Hypothalamus (tissue), 51 donors: ENCODE measurements at regions not wholly inside any gene's neighbourhood (a gene's known extent, or its start where the extent isn't known, plus 50 kb on each side); places are given as distances from the start of the nearest gene placed in this dataset.
"Not testable (repeated sequence)": the region's sequence is repeated elsewhere in the genome, so short reads cannot be mapped to it uniquely, and the experiment has no call there.

Experiments used
- DNase-seq, 51 donors: peaks; one replicate each; lab custom pipeline; 2025; lab: John Stamatoyannopoulos, UW

GRCh38 chr1:198416296-198416695, 124.2 kb downstream of the ATP6V1G3 start:
- DNase-seq: no peak

GRCh38 chr1:198411240-198411639, 129.2 kb downstream of the ATP6V1G3 start:
- DNase-seq: no peak

DNA sequence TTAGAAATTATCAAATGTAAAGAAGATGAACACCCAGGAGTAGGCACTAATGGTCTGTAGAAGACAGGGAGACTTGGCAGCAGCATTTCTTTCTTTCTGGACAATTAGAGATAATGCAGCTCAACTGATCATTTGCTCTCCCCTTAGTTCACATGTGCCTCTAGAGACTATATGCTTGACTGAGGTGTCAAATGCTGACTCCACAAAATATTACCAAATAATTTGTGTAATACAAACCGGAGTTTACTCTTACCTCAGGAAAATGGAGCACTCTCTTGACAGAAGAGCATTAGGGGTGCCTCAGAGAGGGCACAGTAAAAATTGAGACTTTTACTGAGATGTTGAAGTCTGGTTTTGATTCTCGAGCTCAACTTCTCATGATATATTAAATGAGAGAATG, 131.8 kb downstream of the ATP6V1G3 start:
- no peak for DNase-seq

DNA sequence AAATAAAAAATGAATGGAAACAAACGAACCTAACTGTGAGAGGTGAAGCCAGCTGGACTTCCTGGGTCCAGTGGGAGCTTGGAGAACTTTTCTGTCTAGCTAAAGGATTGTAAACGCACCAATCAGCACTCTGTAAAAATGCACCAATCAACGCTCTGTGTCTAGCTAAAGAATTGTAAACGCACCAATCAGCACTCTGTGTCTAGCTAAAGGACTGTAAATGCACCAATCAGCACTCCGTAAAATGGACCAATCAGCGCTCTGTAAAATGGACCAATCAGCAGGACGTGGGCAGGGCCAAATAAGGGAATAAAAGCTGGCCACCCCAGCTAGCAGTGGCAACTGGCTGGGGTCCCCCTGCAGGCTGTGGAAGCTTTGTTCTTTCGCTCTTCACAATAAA, 135.8 kb downstream of the ATP6V1G3 start:
- not testable (repeated sequence) for DNase-seq

GRCh38 chr1:198400063-198400462, 140.4 kb downstream of the ATP6V1G3 start:
- DNase-seq: no peak

DNA sequence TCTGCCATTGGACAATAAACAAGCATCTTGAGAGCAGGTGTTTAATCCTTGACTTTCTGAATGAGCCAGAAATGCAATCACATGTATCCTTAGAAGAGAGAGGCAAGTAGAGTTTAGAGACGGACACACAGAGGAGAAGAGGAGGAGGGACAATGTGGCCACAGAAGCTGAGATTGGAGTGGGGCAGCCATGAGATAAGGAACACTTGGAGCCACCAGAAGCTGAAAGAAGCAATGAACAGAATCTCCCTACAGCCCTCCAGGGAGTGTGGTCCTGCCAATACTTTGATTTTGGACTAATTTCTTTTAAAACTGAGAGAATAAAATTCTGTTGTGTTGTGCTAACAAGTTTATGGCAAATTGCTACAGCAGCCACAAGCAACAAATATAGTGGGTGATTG, 141.0 kb downstream of the ATP6V1G3 start:
- DNase-seq: no peak

DNA sequence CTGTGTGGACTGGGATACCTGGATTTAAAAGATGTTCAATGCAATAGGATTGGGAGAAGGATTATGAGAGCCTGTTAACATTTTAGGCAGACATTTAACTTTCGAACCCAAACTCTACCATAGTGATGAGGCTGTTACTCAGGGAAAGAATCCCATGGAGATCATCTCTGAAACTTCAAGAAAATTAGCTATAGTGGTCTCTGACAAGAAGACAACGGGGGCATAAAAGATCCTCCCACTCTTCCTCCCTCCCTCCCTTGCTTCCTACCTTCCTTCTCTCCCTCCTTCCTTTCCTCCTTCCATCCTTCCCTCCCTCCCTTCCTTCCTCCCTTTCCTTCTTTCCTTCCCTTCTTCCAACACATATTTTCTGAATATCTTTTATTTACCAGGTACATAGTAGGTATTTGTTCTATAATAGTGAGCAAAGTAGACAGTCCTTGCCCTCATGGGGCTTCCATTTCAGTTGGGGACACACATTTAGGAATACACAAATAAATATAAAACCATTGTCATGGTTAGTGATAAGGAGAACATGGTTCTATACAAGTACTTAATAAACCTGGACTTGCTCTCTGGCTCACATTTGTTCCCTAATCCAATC, 143.2 kb downstream of the ATP6V1G3 start:
- no peak for DNase-seq

DNA sequence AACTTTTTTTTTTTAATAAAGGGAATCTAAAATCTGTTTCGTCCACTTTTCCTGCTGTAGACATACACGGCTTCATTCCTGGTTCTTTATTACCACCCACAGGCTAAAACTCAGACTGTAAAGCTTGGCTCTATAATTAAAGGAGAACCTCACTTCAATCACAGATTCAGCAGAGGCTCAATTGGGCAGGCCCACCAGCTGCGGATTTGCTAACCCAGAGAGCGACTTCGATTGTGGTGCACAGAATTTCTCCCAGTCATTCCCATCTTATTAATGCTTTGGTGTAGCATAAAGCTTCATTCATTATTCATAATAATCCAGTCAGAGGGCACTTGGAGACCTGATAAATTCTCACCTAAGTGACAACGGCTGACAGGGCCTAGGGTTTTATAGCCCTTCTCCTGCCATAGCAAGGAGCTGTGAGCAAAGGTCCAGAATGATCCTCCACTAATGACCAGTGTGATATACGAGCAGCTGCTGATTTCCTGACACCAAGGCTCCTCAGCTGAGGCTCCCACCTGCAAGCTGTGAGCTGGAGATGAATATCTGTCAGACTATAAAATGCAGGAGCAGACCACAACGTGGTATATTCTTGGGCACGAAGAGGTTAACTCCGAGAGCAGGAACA, 149.0 kb downstream of the ATP6V1G3 start:
- DNase-seq: no peak

DNA sequence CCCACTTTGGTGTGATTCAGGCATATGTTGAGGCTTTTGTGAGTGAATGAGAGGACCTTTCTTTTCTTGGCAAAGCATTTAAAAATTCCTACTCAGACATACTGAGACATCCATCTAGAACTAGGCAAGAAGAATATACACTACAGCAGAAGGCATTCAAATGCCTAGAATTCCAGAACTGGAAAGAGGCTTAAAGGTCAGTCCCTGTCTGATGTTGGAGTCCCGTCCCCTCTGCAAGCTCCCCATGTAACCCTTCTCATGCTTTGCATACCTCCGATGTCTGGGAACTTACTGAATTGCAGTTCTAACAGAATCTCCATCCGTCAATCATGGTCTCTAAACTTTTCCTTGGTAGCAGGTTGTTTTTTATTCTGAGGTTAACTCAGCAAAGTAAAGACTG, 152.9 kb downstream of the ATP6V1G3 start:
- no peak for DNase-seq

GRCh38 chr1:198380275-198380674, 160.2 kb downstream of the ATP6V1G3 start:
- no peak for DNase-seq

- no peak for DNase-seq
Measured at GRCh38 chr1:198377702-198378101, 162.8 kb downstream of the ATP6V1G3 start.

DNA sequence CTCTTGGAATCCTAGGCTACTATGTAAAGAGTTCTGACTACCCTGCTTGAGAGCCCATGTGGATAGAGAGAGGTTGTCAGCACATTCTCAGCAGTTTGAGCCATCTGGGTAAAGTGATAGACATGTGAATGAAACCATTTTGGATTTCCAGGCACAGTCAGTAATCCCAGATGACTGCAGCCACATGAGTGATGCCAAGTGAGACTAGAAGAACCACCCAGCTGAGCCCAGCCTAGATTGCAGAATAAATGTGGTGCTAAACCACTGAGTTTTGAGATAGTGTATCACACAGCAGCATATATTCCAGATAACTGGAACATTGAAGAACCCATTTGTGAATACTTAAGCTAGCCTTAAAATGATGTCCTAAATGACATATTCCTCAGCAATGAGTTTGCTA, 166.2 kb downstream of the ATP6V1G3 start:
- no peak for DNase-seq

DNA sequence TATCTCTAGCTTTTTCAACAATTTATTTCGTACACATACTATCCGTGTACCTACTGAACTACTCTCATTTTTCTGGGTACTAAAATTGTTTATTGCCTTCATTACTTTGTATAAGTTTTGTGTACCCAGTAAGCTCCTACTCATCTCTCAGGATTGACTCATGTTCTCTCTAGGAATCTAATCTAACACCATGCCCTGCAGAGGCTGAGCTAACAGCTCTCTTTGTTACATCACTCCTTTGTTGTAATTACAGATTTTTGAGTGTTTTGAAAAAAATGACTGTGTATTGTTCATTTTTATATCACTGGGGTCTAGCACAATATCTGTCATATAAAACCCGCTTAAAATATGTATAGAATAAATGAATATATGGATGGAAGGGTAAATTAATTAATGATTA, 167.1 kb downstream of the ATP6V1G3 start:
- DNase-seq: no peak
